PC-3 (cell line): ENCODE measurements at regions not wholly inside any gene's neighbourhood (a gene's known extent, or its start where the extent isn't known, plus 50 kb on each side); places are given as distances from the start of the nearest gene placed in this dataset.
"Not testable (repeated sequence)": the region's sequence is repeated elsewhere in the genome, so short reads cannot be mapped to it uniquely, and the experiment has no call there.

ENCODE experiments used
- ATAC-seq: fragments of 200-7000 bp; cut with Tn5 transposase; 2 replicates; pipeline ENCODE4 v1.9.1; 2020; ENCODE audit warnings: mild to moderate bottlenecking, moderate library complexity
- BruUV-seq: library from RNA; stranded (reverse); fragments of 400-500 nt; replicated peaks from 2 replicates; lab custom pipeline; 2021; lab: Mats Ljungman, UMichigan
- CTCF ChIA-PET: fragments of 300-600 bp; sonication (Branson Sonifier 250); formaldehyde crosslinking; loops from one replicate; lab custom pipeline; 2022; ENCODE audit warnings: antibody characterized with exemption; lab: Charles Lee
- POLR2A ChIA-PET: fragments of 300-600 bp; sonication (Branson Sonifier 250); formaldehyde crosslinking; loops from one replicate; lab custom pipeline; 2022; ENCODE audit warnings: antibody characterized with exemption; ENCODE audit not compliant: unreplicated experiment; lab: Charles Lee
- DNase-seq: peaks from one replicate; pipeline ENCODE4 v3.0.0-alpha.2; 2015
- H2AFZ ChIP-seq: fragments of 300-600 bp; sonication (generic); 2 replicates; pipeline ENCODE4 v1.6.0; 2016; ENCODE audit warnings: antibody characterized with exemption, low read length
- H3F3A ChIP-seq: fragments of 300-600 bp; sonication (generic); one replicate; pipeline ENCODE4 v1.6.0; 2017; ENCODE audit warnings: antibody characterized with exemption, low read length, control low read depth, mild to moderate bottlenecking; ENCODE audit not compliant: unreplicated experiment
- H3K27ac ChIP-seq: fragments of 300-600 bp; sonication (generic); 2 replicates; pipeline ENCODE4 v1.5.1; 2016; ENCODE audit warnings: mild to moderate bottlenecking, low read length
- H3K27me3 ChIP-seq: fragments of 300-600 bp; sonication (generic); 2 replicates; pipeline ENCODE4 v1.6.1; 2016; ENCODE audit warnings: low read length, mixed read lengths
- H3K36me3 ChIP-seq: fragments of 300-600 bp; sonication (generic); 2 replicates; pipeline ENCODE4 v1.6.1; 2016; ENCODE audit warnings: low read depth, mixed run types, low read length, mixed read lengths
- H3K4me1 ChIP-seq: fragments of 300-600 bp; sonication (generic); 2 replicates; pipeline ENCODE4 v1.5.1; 2016; ENCODE audit warnings: low read length; ENCODE audit not compliant: insufficient read depth
- H3K4me2 ChIP-seq: fragments of 300-600 bp; sonication (generic); 2 replicates; pipeline ENCODE4 v1.6.0; 2016; ENCODE audit warnings: low read length
- H3K4me3 ChIP-seq: fragments of 300-600 bp; sonication (generic); 2 replicates; pipeline ENCODE4 v1.5.1; 2016; ENCODE audit warnings: mild to moderate bottlenecking, low read length, mixed read lengths
- H3K79me2 ChIP-seq: fragments of 300-600 bp; sonication (generic); 2 replicates; pipeline ENCODE4 v1.6.1; 2017; ENCODE audit warnings: low read length, mixed read lengths
- H3K9ac ChIP-seq: fragments of 300-600 bp; sonication (generic); 2 replicates; pipeline ENCODE4 v1.6.0; 2016; ENCODE audit warnings: mild to moderate bottlenecking, low read length
- H3K9me2 ChIP-seq: fragments of 300-600 bp; sonication (generic); replicated peaks from 2 replicates; pipeline ENCODE4 v1.6.1; 2016; ENCODE audit warnings: mixed run types, low read length, mixed read lengths
- H3K9me3 ChIP-seq: fragments of 300-600 bp; sonication (generic); 2 replicates; pipeline ENCODE4 v1.6.1; 2016; ENCODE audit warnings: low read length, mixed read lengths
- H4K20me1 ChIP-seq: fragments of 300-600 bp; sonication (generic); 2 replicates; pipeline ENCODE4 v1.6.1; 2016; ENCODE audit warnings: low read length, mixed read lengths
- EZH2 ChIP-seq: fragments of 300-600 bp; sonication (generic); IDR thresholded peaks from one replicate; pipeline ENCODE4 v1.6.1; 2017; ENCODE audit warnings: antibody characterized with exemption, mild to moderate bottlenecking, low read length; ENCODE audit not compliant: unreplicated experiment
- EZH2phosphoT487 ChIP-seq: fragments of 300-600 bp; sonication (generic); IDR thresholded peaks from 2 replicates; pipeline ENCODE4 v1.6.1; 2018; ENCODE audit warnings: mild to moderate bottlenecking, antibody characterized with exemption, low read length, borderline replicate concordance
- intact Hi-C: fragments of 100-400 bp; cut with micrococcal nuclease; formaldehyde crosslinking; loops from 2 replicates; pipeline ENCODE4 v1.9.0; 2023
- TF ChIP-seq, protein P1 (sequence below): fragments of 300-600 bp; sonication (generic); conservative IDR thresholded peaks from 2 replicates; pipeline ENCODE4 v1.5.1; 2017; ENCODE audit warnings: antibody characterized with exemption, low read depth, mild to moderate bottlenecking, low read length

GRCh38 chr7:130804220-130804619 is 70.2 kb upstream of the KLF14 start:
- Histone ChIP-seq H3K79me2 (no peaks in the 10 kb centered on the region), H3K4me3 (no peak overlapping the region), H3F3A (no peaks in the 10 kb centered on the region), H3K4me2 (no peak overlapping the region), H3K36me3 (no peaks in the 10 kb centered on the region), H3K9me2 (no peaks in the 10 kb centered on the region), H3K4me1 (no peaks in the 10 kb centered on the region), H2AFZ (no peak overlapping the region), H3K27me3 (no peaks in the 10 kb centered on the region), H3K9me3 (no peaks in the 10 kb centered on the region), H4K20me1 (no peaks in the 10 kb centered on the region), H3K9ac (no peak overlapping the region), H3K27ac (no peak overlapping the region)
- POLR2A ChIA-PET: no interaction called here
- CTCF ChIA-PET: no interaction called here
- BruUV-seq: no TSS peak
- no peak for DNase-seq
- ATAC-seq: no peak
- TF ChIP-seq EZH2phosphoT487 (no peak), EZH2 (no peak)
- TF ChIP-seq, protein P1, sequence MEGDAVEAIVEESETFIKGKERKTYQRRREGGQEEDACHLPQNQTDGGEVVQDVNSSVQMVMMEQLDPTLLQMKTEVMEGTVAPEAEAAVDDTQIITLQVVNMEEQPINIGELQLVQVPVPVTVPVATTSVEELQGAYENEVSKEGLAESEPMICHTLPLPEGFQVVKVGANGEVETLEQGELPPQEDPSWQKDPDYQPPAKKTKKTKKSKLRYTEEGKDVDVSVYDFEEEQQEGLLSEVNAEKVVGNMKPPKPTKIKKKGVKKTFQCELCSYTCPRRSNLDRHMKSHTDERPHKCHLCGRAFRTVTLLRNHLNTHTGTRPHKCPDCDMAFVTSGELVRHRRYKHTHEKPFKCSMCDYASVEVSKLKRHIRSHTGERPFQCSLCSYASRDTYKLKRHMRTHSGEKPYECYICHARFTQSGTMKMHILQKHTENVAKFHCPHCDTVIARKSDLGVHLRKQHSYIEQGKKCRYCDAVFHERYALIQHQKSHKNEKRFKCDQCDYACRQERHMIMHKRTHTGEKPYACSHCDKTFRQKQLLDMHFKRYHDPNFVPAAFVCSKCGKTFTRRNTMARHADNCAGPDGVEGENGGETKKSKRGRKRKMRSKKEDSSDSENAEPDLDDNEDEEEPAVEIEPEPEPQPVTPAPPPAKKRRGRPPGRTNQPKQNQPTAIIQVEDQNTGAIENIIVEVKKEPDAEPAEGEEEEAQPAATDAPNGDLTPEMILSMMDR: no peak
- intact Hi-C loops: no loop called here

GRCh38 chr7:130812819-130813218 is 78.8 kb upstream of the KLF14 start:
- H3K27ac ChIP-seq, intact Hi-C loops, H3K9me3 ChIP-seq, POLR2A ChIA-PET, H3K27me3 ChIP-seq, H3K9ac ChIP-seq, H3K36me3 ChIP-seq, H3K9me2 ChIP-seq, CTCF ChIA-PET, H2AFZ ChIP-seq, H4K20me1 ChIP-seq, H3K4me1 ChIP-seq, H3K4me3 ChIP-seq, BruUV-seq, ATAC-seq, H3K79me2 ChIP-seq, DNase-seq, H3K4me2 ChIP-seq, H3F3A ChIP-seq: not testable (repeated sequence)

DNA sequence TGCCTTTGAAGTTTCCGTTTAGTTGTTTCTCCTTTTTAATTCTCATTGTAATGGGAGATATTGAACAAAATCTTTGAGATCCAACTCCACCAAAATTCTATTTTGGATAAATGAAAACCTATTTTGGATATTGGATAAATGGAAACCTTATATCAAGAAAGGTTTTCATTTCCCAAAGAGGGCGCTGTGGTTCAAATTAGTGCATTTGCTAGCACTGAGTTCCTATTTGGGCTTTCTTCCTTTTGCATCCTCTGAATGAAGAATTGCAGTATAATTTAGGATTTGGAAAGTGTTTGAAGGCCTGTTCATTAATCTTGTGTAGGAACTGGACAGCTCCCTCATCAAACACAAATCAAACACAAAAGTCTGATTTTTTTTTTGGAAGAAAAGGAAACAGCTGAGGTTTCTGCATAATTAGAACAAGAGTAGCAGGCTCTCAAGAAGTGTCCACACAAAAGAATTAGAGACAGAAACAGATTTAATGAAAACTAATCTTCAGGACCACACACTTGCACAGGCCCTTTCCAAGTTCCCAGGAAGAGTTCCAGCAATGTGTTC is 80.8 kb upstream of the KLF14 start:
- H4K20me1 ChIP-seq: no peaks in the 10 kb centered on the region
- H3K9ac ChIP-seq: no peak overlapping the region
- intact Hi-C loops: no loop called here
- H3K4me1 ChIP-seq: peaks cover 6% of the 10 kb centered on the region
- ChIA-PET POLR2A (no interaction called here), CTCF (interaction anchor here (0.6 kb wide), 1 partner anchor 51 kb away, joined by 3 read pairs; no protein-coding TSS in a partner anchor)
- H3K27ac ChIP-seq: no peak overlapping the region
- H3K9me2 ChIP-seq: no peaks in the 10 kb centered on the region
- no peaks in the 10 kb centered on the region for H3K27me3 ChIP-seq
- no peak for TF ChIP-seq EZH2
- TF ChIP-seq, protein P1: peak; percentile 83
- H3K9me3 ChIP-seq: no peaks in the 10 kb centered on the region
- H2AFZ ChIP-seq: no peak overlapping the region
- BruUV-seq: no TSS peak
- H3K79me2 ChIP-seq: no peaks in the 10 kb centered on the region
- no peaks in the 10 kb centered on the region for H3K36me3 ChIP-seq
- H3F3A ChIP-seq: no peaks in the 10 kb centered on the region
- no peak overlapping the region for H3K4me3 ChIP-seq
- no peak overlapping the region for H3K4me2 ChIP-seq
- ATAC-seq (no peak; the same call in 1 of the 2 replicates), DNase-seq (peak; percentile 74)
